GM19023 (cell line): ENCODE measurements at regions not wholly inside any gene's neighbourhood (a gene's known extent, or its start where the extent isn't known, plus 50 kb on each side); places are given as distances from the start of the nearest gene placed in this dataset.

Experiments used
- ATAC-seq: cut with Tn5 transposase; IDR thresholded peaks from one replicate; pipeline ENCODE4 v1.9.1; 2021; ENCODE audit warnings: mild to moderate bottlenecking, moderate library complexity; ENCODE audit not compliant: unreplicated experiment

DNA sequence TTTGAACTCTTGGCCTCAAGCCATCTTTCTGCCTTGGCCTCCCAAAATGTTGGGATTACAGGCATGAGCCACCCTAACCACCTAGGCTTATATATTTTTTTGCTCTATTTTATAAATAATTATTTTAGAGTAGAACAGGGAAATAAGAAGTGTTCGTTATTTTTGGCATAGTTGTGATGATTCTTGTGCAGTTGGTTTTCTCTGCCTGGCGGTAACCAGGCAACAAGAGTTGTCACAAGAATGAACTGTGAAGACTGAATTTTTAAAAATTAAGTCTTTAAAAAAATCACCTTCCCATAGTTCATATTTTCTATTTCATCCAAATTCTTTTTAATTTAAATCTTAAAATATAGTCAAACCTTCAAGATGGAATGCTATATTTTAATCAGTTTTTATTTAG lies 310.2 kb downstream of the ARL6IP6 start:
- ATAC-seq, result no peak

DNA sequence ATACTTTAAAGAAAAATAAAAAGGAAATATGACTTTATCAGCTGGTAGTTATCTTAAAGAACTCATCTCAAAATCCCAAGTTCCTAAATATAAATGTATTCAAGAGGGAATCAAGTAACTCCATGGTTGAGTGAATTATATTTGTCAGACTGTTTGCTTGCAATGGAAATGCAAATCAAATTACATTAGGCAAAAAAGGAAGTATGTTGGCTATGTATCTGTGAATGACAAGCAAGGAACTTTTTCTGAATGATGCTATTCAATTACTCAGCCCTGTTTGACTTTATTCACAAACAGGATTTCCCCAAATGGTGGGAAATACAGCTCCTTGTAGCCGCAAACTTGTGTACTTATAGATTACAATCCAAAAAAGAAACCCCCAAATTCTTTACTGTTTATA lies 309.1 kb downstream of the ARL6IP6 start:
- ATAC-seq, result no peak

DNA sequence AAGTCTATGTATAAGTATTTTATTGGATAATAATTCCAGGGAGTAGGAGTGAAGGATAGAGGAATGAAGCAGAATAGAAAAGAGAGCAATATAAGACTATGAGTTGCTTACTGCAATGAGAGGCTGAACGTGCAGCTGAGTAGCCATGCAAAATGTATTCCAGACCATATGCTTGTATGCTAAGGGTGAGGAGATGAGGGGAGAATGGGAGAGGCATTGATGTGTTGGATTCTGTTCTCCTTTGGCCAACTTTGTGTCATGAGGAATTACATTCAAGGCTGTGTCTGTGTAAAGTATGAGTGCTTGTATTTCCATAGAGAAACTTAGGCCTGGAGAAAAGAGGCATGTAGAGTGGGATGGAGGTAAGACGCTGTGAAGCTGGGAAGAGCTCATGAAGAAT lies 301.8 kb downstream of the ARL6IP6 start:
- no peak for ATAC-seq

DNA sequence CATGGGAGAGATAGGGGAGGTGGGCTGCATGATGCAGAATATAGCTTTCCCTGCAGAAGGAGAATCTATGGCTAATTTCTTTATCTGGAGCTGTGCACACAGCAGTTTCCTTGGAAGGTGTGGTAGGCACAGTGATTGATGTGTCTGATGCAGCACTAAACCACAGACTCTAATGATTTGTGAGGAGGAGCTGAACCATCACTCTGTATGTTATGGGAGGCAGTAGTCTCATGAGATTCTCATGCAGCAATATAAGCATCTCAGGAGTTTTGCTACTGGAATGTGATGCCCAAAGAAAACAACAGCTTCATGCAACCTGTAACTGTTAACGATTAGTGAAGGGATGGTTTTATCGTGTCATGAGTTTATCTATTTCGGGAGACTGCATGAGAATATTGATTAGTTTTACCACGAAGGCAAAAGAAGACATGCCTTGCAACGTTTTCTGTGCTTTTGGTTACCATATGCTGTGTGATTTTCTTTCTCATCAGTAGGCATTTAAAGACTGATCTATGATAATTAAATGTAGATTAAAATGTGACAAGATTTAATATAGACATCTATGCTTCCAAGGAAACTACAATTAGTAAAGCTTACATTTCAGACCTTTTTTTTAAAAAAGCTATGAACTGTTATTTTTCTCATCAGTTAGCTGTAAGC lies 286.8 kb downstream of the ARL6IP6 start:
- no peak for ATAC-seq

DNA sequence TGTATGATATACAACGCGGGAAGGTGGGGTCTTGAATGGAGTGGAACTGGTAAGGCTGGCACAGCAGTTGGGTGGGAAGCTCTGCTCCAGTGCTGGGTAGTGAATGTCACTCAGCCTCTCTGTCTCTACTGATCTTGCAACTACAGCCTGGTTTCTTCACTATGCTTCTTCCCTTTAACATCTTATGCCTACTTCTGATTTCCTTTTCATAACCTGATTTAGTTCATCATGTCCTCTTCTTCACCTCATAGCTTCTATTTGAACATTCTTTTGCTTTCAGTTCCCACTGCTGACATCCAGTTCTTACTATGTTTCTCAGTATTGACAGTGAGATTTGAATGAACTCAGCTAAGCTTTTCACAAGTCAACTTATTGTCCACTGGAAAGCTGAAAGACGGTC lies 286.2 kb downstream of the ARL6IP6 start:
- ATAC-seq, result no peak

DNA sequence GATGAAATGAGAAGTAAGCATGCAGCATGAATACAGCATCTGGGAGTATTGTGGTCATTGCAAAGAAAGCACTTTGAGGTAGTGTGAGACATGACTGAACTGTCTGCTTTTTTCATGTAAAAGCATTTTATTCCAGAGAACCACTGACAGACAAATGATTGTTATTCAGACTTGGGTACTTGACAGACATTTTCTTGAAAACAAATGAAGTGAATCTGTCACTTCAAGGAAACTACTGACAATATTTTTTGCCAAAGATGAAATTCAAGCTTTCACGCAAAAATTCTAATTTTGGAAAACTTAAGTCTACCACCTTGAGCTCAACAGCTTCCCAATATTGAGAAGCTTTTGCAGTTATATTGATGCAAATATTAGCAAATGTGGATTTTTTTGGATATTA lies 255.7 kb downstream of the ARL6IP6 start:
- ATAC-seq, result no peak

DNA sequence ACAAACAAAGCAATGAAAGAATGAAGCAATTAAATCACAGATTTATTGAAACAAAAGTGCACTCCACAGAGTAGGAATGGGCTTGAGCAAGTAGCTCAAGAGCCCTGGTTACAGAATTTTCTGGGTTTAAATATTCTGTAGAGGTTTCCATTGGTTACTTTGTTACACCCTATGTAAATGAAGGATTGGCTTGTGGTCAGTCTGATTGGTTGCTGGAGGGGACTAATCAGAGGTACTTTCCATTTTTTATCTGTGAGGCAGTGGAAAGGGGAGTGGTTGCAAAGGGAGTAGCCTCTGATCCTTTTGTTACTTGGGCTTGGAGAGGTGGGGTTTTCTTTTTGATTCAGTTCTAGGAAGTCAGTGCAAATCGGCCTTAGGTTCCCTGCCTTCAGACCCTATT lies 253.3 kb downstream of the ARL6IP6 start:
- no peak for ATAC-seq

DNA sequence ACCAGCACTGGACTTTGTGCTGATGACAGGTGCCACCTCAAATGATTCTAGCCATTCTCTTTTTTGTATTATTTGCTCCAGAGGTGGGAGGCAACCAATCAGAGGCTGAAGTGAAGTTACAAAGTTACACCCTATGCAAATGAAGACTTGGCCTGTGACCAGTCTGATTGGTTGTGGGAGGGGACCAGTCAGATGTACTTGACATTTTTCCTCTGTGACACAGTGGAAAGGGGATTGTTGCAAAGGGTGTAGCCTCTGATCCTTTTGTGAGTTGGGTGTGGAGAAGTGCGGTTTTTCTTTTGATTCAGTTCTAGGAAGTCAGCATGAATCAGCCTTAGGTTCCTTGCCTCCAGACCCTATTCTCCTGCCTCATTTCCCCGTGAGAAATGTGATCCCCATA lies 244.0 kb downstream of the ARL6IP6 start:
- no peak for ATAC-seq

DNA sequence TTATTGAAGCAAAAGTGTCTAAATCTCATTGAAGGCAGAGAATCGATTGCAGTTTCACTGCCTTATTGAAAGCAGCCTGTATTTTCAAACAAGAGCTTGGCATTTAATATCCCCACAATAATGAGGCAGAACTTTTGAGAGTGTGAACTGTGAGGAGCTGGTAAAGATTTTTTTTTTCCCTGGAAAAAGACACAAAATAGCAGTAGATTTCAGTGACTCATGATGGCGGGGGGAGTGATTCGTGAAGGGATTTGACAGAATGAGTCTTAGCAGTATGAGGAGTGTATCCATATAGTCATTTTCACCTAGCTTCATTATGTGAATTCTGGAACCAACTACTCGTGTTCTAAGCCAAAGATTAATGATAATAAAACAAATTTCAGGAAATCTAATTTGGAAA lies 242.9 kb downstream of the ARL6IP6 start:
- ATAC-seq, result no peak

DNA sequence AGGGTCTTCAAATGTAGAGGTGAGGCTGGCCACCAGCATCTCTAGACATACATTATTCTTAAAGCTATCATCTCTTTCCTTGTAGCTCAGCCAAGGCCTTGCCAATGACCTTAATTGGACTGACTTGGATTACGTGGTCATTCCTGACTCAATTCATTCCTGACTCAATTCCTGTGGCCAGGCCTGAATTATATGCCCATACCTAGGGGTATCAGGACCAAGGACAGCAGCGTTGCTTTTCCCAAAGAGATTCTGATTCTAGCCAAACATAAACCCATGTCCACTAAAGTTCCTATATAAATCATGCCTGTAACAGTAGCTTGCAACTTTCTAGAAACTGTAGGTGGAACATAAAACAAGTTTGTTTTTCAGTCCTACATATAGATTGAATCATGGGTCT lies 231.7 kb downstream of the ARL6IP6 start:
- no peak for ATAC-seq

DNA sequence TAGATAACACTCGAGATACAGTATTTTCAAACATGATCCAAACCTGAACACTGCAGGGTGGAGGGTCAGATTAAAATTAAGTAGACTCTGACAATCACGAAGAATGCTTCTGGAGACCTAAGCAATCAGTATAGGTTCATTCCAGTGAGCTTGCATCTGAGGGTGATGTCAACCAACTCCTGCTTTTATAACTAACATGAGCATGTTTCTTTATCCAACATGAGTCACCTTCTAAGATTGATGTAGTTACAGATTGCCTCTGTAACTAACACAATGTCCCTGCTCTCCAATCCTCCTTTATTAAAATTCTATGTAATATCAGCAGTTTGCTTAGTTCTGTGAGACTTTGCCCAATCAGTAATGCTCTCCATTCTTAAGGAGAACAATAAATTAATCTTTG lies 225.7 kb downstream of the ARL6IP6 start:
- ATAC-seq, result no peak

DNA sequence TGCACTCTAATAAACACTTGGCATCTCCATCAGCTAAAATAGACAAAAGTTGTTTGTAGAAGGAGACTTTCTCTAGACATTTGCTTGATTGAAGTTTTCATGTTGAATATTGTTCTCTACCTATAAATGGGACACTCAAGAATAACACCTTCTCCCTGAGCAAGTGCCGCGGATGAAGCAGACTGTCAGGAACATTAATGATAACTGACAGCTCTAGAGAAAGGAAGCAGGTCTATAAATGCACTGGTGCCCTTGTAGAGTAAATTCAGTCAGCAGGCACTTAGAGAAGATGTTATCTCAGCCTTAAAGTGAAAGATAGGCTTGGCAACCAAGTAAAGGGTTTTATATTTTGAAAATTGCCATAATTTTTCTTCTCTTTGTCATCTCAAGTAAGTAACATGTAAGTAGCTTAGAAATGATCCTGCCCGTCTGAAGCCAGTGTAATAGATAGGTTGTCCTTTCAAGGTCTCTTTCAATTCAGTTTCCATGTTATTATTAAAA lies 224.6 kb downstream of the ARL6IP6 start:
- ATAC-seq, result no peak

DNA sequence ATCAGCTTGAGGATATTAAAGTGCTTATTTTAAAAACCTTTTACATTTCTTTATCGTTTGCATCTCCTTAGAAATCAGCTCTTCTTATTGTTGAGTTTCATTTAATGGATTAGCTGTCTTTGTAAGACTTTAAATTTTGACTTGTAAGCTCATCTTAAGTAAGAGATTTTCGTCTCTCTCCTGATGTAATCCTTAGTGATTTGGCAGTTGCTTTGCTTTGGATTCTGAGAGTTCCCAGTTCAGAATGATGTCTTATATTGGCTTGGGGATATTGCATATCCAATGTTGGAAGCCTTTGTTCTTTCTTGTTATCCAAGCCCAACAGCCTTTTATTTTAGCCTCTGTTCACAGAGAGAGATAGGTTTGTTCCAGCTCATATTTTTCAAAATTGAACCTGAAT lies 212.1 kb downstream of the ARL6IP6 start:
- ATAC-seq, result no peak

DNA sequence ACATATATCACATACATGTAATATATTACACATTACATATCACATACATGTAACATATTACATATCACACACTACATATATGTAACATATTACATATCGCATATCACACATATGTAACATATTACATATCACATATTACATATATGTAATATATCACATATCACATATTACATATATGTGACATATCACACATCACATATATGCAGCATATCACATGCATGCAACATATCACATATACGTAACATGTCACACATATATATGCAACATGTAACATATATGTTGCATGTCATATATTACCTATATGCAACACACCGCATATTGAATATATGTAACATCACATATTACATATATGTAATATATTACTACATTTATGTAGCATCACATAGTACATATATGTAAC lies 211.2 kb downstream of the ARL6IP6 start:
- ATAC-seq, result no peak

DNA sequence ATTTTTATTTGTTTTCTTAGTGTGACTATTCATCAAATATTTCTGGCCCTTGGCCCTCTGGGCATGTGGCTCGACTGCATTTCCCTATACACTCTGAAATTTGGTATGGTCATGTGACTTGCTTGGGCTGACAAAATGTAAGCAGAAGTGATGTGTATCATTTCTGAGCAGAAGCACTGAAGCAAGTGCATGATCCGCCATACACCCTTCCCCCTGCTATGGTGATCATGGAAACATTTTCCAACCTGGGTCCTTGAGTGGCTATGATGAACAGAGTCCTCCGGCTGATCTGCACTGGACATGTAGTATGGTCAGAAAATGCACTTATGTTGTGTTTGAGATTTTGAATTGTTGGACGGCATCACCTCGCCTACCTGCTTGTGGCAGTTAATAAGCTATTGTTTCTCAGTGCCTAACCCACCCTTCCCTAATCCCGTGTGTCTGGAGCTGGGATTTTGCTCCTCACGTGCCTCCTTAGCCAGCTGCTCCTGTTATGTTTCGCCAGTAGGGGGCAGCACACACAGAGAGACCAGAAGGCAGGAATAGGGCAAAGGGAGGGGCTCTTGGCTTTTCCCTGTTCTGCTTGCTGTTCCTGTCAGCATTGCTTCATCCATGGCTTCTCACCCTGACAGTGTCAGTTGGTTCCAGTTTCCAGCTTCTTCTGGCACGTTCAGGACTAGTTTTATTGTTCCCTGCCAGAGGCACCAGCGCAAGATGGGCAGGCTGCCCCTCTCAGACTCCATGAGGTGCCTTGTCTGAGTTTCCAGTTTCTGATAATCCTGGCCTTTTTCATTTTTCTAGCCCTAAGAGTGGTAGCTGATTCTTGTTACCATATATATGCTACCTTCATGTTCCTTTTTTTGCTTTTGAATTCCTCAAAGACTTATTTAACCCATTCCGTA lies 207.4 kb downstream of the ARL6IP6 start:
- peak; percentile 90 for ATAC-seq

DNA sequence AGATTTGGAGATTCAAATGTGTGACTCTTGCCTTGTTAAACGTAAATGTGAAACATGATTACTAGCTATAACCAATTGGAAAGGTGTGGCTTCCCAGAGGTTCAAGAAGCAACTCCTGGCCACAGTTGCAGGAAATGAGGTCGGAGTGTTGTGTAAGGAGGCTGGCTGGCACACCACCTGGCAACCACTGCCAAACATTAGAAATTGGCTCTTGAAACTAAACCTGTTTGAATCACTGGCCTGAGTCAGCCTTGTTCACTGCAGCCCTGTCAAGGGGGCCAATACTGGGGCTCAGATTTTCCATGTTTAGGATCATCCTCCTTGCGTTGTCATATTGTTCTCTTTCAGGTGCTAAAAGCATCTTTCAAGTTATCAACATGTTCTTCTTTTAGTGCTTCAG lies 206.3 kb downstream of the ARL6IP6 start:
- no peak for ATAC-seq

DNA sequence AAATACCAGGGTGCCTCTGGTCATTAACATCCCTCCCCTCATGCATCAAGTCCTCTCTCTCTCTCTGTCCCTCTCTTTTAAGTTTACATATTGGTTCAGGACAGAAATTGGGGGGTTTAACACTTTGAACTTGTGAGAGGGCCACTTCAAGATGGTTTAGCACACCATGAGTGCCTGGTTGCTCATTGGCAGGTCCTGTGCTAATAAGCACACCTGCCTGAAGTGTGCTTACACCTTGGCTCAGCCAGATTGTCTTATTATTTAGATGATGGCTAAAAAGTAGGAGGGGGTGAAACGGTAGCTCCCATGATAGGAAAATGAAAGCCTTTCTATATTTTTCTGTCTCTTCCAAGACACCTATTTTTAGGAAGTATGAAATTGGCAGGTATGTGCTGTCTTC lies 205.8 kb downstream of the ARL6IP6 start:
- no peak for ATAC-seq

DNA sequence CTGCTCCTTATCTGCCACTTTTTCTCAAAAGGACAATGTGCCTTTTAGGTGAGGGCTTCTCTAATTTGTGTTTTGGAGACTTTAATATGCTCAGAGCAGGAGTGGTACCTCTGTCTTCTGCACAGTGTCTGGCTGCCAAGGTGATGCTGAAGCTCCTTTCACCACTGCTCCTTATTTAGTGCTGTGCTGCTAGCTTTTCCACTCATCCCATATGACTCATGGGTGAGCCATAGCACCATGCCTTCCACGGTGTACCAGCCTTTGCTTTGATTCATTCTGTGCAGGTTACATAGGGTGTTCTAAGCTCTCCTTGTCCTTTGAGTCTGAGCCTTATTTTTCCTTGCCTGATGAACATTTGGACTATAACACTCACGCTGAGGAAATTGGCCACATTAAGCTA lies 202.4 kb downstream of the ARL6IP6 start:
- ATAC-seq, result no peak

DNA sequence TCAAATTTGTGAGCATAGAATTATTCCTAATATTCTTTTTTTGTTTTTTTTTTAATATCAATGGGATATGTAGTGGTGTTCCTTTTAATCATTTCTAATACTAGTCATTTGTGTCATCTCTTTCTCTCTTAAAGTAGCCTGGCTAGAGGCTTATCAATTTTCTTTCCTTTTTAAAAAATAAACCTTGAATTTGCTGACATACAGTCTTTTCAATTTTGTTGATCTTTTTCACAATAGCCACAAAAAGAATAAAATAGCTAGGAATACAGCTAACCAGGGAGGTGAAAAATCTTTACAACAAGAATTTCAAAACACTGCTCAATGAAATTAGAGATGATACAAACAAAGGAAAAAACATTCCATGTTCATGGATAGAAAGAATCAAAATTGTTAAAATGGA lies 192.6 kb downstream of the ARL6IP6 start:
- ATAC-seq, result no peak

DNA sequence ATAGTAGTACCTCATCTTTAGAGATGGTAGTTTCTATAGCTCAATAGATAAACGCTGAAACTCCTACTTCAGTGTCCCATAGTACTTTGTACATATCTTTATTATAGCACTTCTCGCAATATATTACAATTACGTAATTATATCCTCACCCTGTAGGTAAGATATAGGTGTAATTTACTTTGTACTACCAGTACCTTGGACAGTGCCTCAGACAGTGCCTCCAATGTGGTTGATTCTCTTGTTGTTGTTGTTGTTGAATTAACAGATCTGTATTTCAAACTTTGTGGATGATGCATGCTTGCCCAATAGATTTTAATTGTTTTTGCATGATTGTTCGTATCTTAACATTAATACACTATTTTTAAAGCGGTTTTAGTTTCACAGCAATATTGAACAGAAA lies 188.6 kb downstream of the ARL6IP6 start:
- ATAC-seq, result no peak

DNA sequence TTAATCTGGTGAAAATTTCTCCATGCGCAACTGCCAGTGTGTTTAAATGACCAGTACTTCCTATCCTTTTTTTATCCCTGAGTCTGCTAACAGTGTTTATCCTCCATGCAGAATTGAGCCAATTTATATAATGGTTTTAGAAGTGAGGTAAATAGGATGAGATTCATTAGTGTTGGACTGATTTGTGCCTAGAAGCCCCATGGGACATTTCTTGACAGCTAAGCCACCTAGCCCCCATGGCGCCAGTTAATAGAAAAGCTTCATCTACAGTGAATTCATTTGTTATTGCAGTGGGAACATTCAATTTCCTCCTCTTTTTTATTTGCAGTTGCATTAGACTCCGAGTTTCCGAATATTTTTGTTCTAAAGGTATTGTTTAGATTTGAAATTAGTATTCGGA lies 175.6 kb downstream of the ARL6IP6 start:
- ATAC-seq, result no peak

DNA sequence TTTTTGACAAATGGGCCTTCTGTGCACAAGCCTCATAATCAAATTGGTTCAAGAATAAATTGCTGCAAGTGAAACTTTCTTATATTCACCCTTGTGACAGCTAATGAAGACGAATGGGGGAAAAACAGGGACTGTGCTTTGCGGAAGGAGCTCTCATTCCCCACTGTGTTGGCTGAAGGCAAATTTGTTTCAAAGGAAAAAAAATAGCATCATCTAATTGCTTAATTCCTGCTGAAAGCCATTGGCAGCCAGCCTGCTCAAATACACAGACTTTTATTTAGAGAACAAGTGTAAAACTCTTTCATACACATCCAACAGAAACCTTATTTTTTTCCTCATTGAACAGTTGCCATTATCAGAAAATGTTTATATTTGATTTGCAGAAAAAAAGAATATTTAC lies 172.3 kb downstream of the ARL6IP6 start:
- ATAC-seq, result no peak
